WTC11 (cell line): ENCODE measurements at regions not wholly inside any gene's neighbourhood (a gene's known extent, or its start where the extent isn't known, plus 50 kb on each side); places are given as distances from the start of the nearest gene placed in this dataset.

Experiments
- CREB1 ChIP-seq: sonication (generic); formaldehyde crosslinking; IDR thresholded peaks from 2 replicates; pipeline ENCODE4 v1.8.0; 2023; ENCODE audit warnings: mild to moderate bottlenecking, missing genetic modification reagents
- CREM ChIP-seq: sonication (generic); formaldehyde crosslinking; IDR thresholded peaks from 2 replicates; pipeline ENCODE4 v1.8.1; 2022; ENCODE audit warnings: mild to moderate bottlenecking, missing genetic modification reagents, moderate library complexity
- CTCF ChIP-seq: fragments of 200-600 bp; IDR thresholded peaks from 2 replicates; pipeline ENCODE4 v1.8.0; 2022; ENCODE audit warnings: antibody characterized with exemption
- ELF4 ChIP-seq: sonication (generic); formaldehyde crosslinking; IDR thresholded peaks from 2 replicates; pipeline ENCODE4 v1.8.1; 2022; ENCODE audit warnings: low read depth, mild to moderate bottlenecking, moderate library complexity, missing genetic modification reagents
- TEAD4 ChIP-seq: sonication (generic); formaldehyde crosslinking; IDR thresholded peaks from 2 replicates; pipeline ENCODE4 v1.8.0; 2022; ENCODE audit warnings: mild to moderate bottlenecking, missing genetic modification reagents
- TP53 ChIP-seq: sonication (generic); formaldehyde crosslinking; IDR thresholded peaks from 2 replicates; pipeline ENCODE4 v1.8.1; 2023; ENCODE audit warnings: mild to moderate bottlenecking, missing genetic modification reagents
- USF2 ChIP-seq: sonication (generic); formaldehyde crosslinking; IDR thresholded peaks from 2 replicates; pipeline ENCODE4 v1.8.1; 2023; ENCODE audit warnings: mild to moderate bottlenecking, missing genetic modification reagents, moderate library complexity
- ZNF281 ChIP-seq: sonication (generic); formaldehyde crosslinking; IDR thresholded peaks from 2 replicates; pipeline ENCODE4 v1.8.0; 2023; ENCODE audit warnings: mild to moderate bottlenecking, missing genetic modification reagents

GRCh38 chr6:160934157-160934556 is 57.4 kb upstream of the MAP3K4 start:
- TF ChIP-seq CTCF: no peak
- TF ChIP-seq CREB1 (CRISPR knock-in tag): no peak
- TF ChIP-seq USF2 (CRISPR knock-in tag): no peak
- no peak for TF ChIP-seq TP53 (CRISPR knock-in tag)
- TF ChIP-seq ZNF281 (CRISPR knock-in tag): no peak
- no peak for TF ChIP-seq ELF4 (CRISPR knock-in tag)
- TF ChIP-seq CREM (CRISPR knock-in tag): no peak
- TF ChIP-seq TEAD4 (CRISPR knock-in tag): no peak
